ENCODE measurements at regions not wholly inside any gene's neighbourhood (a gene's known extent, or its start where the extent isn't known, plus 50 kb on each side); places are given as distances from the start of the nearest gene placed in this dataset.

- intact Hi-C loops (cut with micrococcal nuclease; ENCODE audit: unreplicated experiment), result no loop called here
- peaks cover 19% of the 10 kb centered on the region for H3K4me1 Mint-ChIP-seq (ENCODE audit: low read depth, unreplicated experiment)
- CTCF ChIA-PET, result interaction anchor here (0.6 kb wide), 1 partner anchor 11 kb away, joined by 4 read pairs; no protein-coding TSS in a partner anchor
- no peak overlapping the region for H3K27ac Mint-ChIP-seq (ENCODE audit: unreplicated experiment)
- no peaks in the 10 kb centered on the region for H3K36me3 Mint-ChIP-seq (ENCODE audit: insufficient read depth, unreplicated experiment)
- no TSS peak for BruUV-seq (replicated peaks)
- no peak for DNase-seq
- no peaks in the 10 kb centered on the region for H3K27me3 Mint-ChIP-seq (ENCODE audit: unreplicated experiment)
- TF ChIP-seq CTCF (IDR thresholded peaks at IDR 0.05; ENCODE audit: unreplicated experiment), result no peak
- H3K4me3 Mint-ChIP-seq (ENCODE audit: low read depth, unreplicated experiment), result no peak overlapping the region
- no peaks in the 10 kb centered on the region for H3K9me3 Mint-ChIP-seq (ENCODE audit: low read depth, unreplicated experiment)
Measured at GRCh38 chr6:134840086-134840867, 109.6 kb downstream of the ALDH8A1 start.

- intact Hi-C loops (cut with micrococcal nuclease; ENCODE audit: unreplicated experiment), result no loop called here
- DNase-seq, result no peak
- CTCF ChIA-PET, result no interaction called here
- Mint-ChIP-seq H3K36me3 (ENCODE audit: insufficient read depth, unreplicated experiment) (no peaks in the 10 kb centered on the region), H3K9me3 (ENCODE audit: low read depth, unreplicated experiment) (no peaks in the 10 kb centered on the region), H3K4me1 (ENCODE audit: low read depth, unreplicated experiment) (peaks cover 21% of the 10 kb centered on the region), H3K27me3 (ENCODE audit: unreplicated experiment) (no peaks in the 10 kb centered on the region), H3K27ac (ENCODE audit: unreplicated experiment) (no peak overlapping the region), H3K4me3 (ENCODE audit: low read depth, unreplicated experiment) (no peak overlapping the region)
- no peak for TF ChIP-seq CTCF (IDR thresholded peaks at IDR 0.05; ENCODE audit: unreplicated experiment)
- BruUV-seq (replicated peaks), result no TSS peak
Measured at GRCh38 chr6:134835993-134836392, 113.9 kb downstream of the ALDH8A1 start.

GRCh38 chr6:134830940-134831339, 119.0 kb downstream of the ALDH8A1 start:
- H3K27me3 Mint-ChIP-seq (ENCODE audit: unreplicated experiment), result no peaks in the 10 kb centered on the region
- CTCF ChIA-PET, result interaction anchor here (0.6 kb wide), 1 partner anchor 936 kb away, joined by 4 read pairs; no protein-coding TSS in a partner anchor
- no TSS peak for BruUV-seq (replicated peaks)
- no peak overlapping the region for H3K4me3 Mint-ChIP-seq (ENCODE audit: low read depth, unreplicated experiment)
- no peaks in the 10 kb centered on the region for H3K36me3 Mint-ChIP-seq (ENCODE audit: insufficient read depth, unreplicated experiment)
- no peak overlapping the region for H3K27ac Mint-ChIP-seq (ENCODE audit: unreplicated experiment)
- H3K4me1 Mint-ChIP-seq (ENCODE audit: low read depth, unreplicated experiment), result peaks cover 16% of the 10 kb centered on the region
- no peak for TF ChIP-seq CTCF (IDR thresholded peaks at IDR 0.05; ENCODE audit: unreplicated experiment)
- H3K9me3 Mint-ChIP-seq (ENCODE audit: low read depth, unreplicated experiment), result no peaks in the 10 kb centered on the region
- intact Hi-C loops (cut with micrococcal nuclease; ENCODE audit: unreplicated experiment), result no loop called here
- peak; percentile 22 for DNase-seq

- Mint-ChIP-seq H3K4me1 (ENCODE audit: low read depth, unreplicated experiment) (peaks cover 16% of the 10 kb centered on the region), H3K36me3 (ENCODE audit: insufficient read depth, unreplicated experiment) (no peaks in the 10 kb centered on the region), H3K27me3 (ENCODE audit: unreplicated experiment) (no peaks in the 10 kb centered on the region), H3K9me3 (ENCODE audit: low read depth, unreplicated experiment) (peaks cover under 1% of the 10 kb centered on the region), H3K27ac (ENCODE audit: unreplicated experiment) (peak overlapping the region; percentile 56), H3K4me3 (ENCODE audit: low read depth, unreplicated experiment) (no peak overlapping the region)
- intact Hi-C loops (cut with micrococcal nuclease; ENCODE audit: unreplicated experiment), result no loop called here
- no peak for TF ChIP-seq CTCF (IDR thresholded peaks at IDR 0.05; ENCODE audit: unreplicated experiment)
- CTCF ChIA-PET, result interaction anchor here (0.6 to 0.8 kb wide), 2 partner anchors 10 to 935 kb away, joined by 4 read pairs; no protein-coding TSS in a partner anchor
- no TSS peak for BruUV-seq (replicated peaks)
- no peak for DNase-seq
Measured at GRCh38 chr6:134830194-134830593, 119.7 kb downstream of the ALDH8A1 start.
